WTC11 (cell line): ENCODE measurements at regions not wholly inside any gene's neighbourhood (a gene's known extent, or its start where the extent isn't known, plus 50 kb on each side); places are given as distances from the start of the nearest gene placed in this dataset.

Experiments used
- ATAC-seq: fragments of 200-7000 bp; cut with Tn5 transposase; 2 replicates; pipeline ENCODE4 v1.10.0; 2021; ENCODE audit warnings: mild to moderate bottlenecking, moderate library complexity
- CTCF ChIA-PET: fragments of 300-600 bp; sonication (Branson Sonifier 250); formaldehyde crosslinking; loops from one replicate; lab custom pipeline; 2021; ENCODE audit warnings: antibody characterized with exemption; lab: Charles Lee
- POLR2A ChIA-PET: fragments of 350-600 bp; sonication (Branson Sonifier 250); formaldehyde crosslinking; loops from one replicate; lab custom pipeline; 2021; ENCODE audit warnings: antibody characterized with exemption; lab: Charles Lee
- DNase-seq: peaks from one replicate; pipeline ENCODE4 v3.0.0; 2021; ENCODE audit warnings: low spot score
- H3K27ac Mint-ChIP-seq: 2 replicates; pipeline ENCODE4 v1.8.0; 2021; ENCODE audit warnings: mixed read lengths
- H3K27me3 Mint-ChIP-seq: 2 replicates; pipeline ENCODE4 v1.8.0; 2021; ENCODE audit warnings: low read depth, mild to moderate bottlenecking, moderate library complexity, mixed read lengths
- H3K36me3 Mint-ChIP-seq: 2 replicates; pipeline ENCODE4 v1.8.0; 2021; ENCODE audit warnings: mixed read lengths
- H3K4me1 Mint-ChIP-seq: 2 replicates; pipeline ENCODE4 v1.8.0; 2022; ENCODE audit warnings: mixed read lengths
- H3K4me3 Mint-ChIP-seq: 2 replicates; pipeline ENCODE4 v1.8.0; 2021; ENCODE audit warnings: mild to moderate bottlenecking, moderate library complexity, mixed read lengths
- H3K9me3 Mint-ChIP-seq: 2 replicates; pipeline ENCODE4 v1.8.0; 2021; ENCODE audit warnings: mixed read lengths
- ATF6 ChIP-seq: sonication (generic); formaldehyde crosslinking; IDR thresholded peaks from 2 replicates; pipeline ENCODE4 v1.8.1; 2023; ENCODE audit warnings: mild to moderate bottlenecking, missing genetic modification reagents
- FOXJ3 ChIP-seq: sonication (generic); formaldehyde crosslinking; IDR thresholded peaks from 2 replicates; pipeline ENCODE4 v1.9.0; 2021; ENCODE audit warnings: missing genetic modification reagents, mild to moderate bottlenecking, borderline replicate concordance
- FOXP1 ChIP-seq: sonication (generic); formaldehyde crosslinking; IDR thresholded peaks from 2 replicates; pipeline ENCODE4 v1.8.0; 2022; ENCODE audit warnings: missing genetic modification reagents, mild to moderate bottlenecking, moderate library complexity, borderline replicate concordance
- HMGA2 ChIP-seq: fragments of 250-450 bp; sonication (Bioruptor Pico); IDR thresholded peaks from 2 replicates; pipeline ENCODE4 v1.4.0; 2021; ENCODE audit warnings: mild to moderate bottlenecking, moderate library complexity
- JAZF1 ChIP-seq: fragments of 250-450 bp; sonication (Bioruptor Pico); IDR thresholded peaks from 2 replicates; pipeline ENCODE4 v1.9.0; 2021; ENCODE audit warnings: moderate library complexity, mild to moderate bottlenecking, inconsistent platforms
- MXD4 ChIP-seq: fragments of 250-450 bp; sonication (Bioruptor Pico); IDR thresholded peaks from 2 replicates; pipeline ENCODE4 v1.8.0; 2021; ENCODE audit warnings: mild to moderate bottlenecking, moderate library complexity, borderline replicate concordance
- MYBL2 ChIP-seq: sonication (generic); formaldehyde crosslinking; IDR thresholded peaks from 2 replicates; pipeline ENCODE4 v1.8.1; 2023; ENCODE audit warnings: mild to moderate bottlenecking, moderate library complexity, missing genetic modification reagents
- NR1H2 ChIP-seq: sonication (generic); formaldehyde crosslinking; IDR thresholded peaks from 2 replicates; pipeline ENCODE4 v1.9.0; 2021; ENCODE audit warnings: mild to moderate bottlenecking, moderate library complexity, missing genetic modification reagents
- OVOL2 ChIP-seq: fragments of 250-450 bp; sonication (Bioruptor Pico); IDR thresholded peaks from 2 replicates; pipeline ENCODE4 v1.9.0; 2021; ENCODE audit warnings: mild to moderate bottlenecking, borderline replicate concordance
- PRDM15 ChIP-seq: sonication (generic); formaldehyde crosslinking; IDR thresholded peaks from 2 replicates; pipeline ENCODE4 v1.8.0; 2022; ENCODE audit warnings: missing genetic modification reagents
- SMAD4 ChIP-seq: sonication (generic); formaldehyde crosslinking; IDR thresholded peaks from 2 replicates; pipeline ENCODE4 v1.8.0; 2022; ENCODE audit warnings: mild to moderate bottlenecking, missing genetic modification reagents
- SOX15 ChIP-seq: fragments of 250-450 bp; sonication (Bioruptor Pico); IDR thresholded peaks from 2 replicates; pipeline ENCODE4 v1.9.0; 2021; ENCODE audit warnings: mild to moderate bottlenecking
- TP53 ChIP-seq: sonication (generic); formaldehyde crosslinking; IDR thresholded peaks from 2 replicates; pipeline ENCODE4 v1.8.1; 2023; ENCODE audit warnings: mild to moderate bottlenecking, missing genetic modification reagents
- ZNF396 ChIP-seq: fragments of 250-450 bp; sonication (Bioruptor Pico); IDR thresholded peaks from 2 replicates; pipeline ENCODE4 v1.8.0; 2021; ENCODE audit warnings: mild to moderate bottlenecking, moderate library complexity, borderline replicate concordance
- ZNF423 ChIP-seq: fragments of 250-450 bp; sonication (Bioruptor Pico); IDR thresholded peaks from 2 replicates; pipeline ENCODE4 v2.1.2; 2022; ENCODE audit warnings: mild to moderate bottlenecking, moderate library complexity
- ZNF671 ChIP-seq: fragments of 250-450 bp; sonication (Bioruptor Pico); IDR thresholded peaks from 2 replicates; pipeline ENCODE4 v1.8.0; 2021; ENCODE audit warnings: mild to moderate bottlenecking
- TF ChIP-seq, protein P1 (sequence below): sonication (generic); formaldehyde crosslinking; IDR thresholded peaks from 2 replicates; pipeline ENCODE4 v1.8.0; 2022; ENCODE audit warnings: mild to moderate bottlenecking, missing genetic modification reagents
- TF ChIP-seq, protein P2 (sequence below): sonication (generic); formaldehyde crosslinking; IDR thresholded peaks from 2 replicates; pipeline ENCODE4 v1.8.1; 2023; ENCODE audit warnings: mild to moderate bottlenecking, missing genetic modification reagents
- TF ChIP-seq, protein P3 (sequence below): sonication (generic); formaldehyde crosslinking; conservative IDR thresholded peaks from 2 replicates; pipeline ENCODE4 v1.8.1; 2023; ENCODE audit warnings: mild to moderate bottlenecking, low read depth, missing genetic modification reagents, moderate library complexity
- TF ChIP-seq, protein P4 (sequence below): sonication (generic); formaldehyde crosslinking; IDR thresholded peaks from 2 replicates; pipeline ENCODE4 v1.8.0; 2023; ENCODE audit warnings: missing genetic modification reagents, mild to moderate bottlenecking, borderline replicate concordance

- DNase-seq = no peak
- Mint-ChIP-seq H3K9me3 (no peaks in the 10 kb centered on the region), H3K27me3 (no peaks in the 10 kb centered on the region), H3K4me1 (no peaks in the 10 kb centered on the region), H3K4me3 (no peak overlapping the region), H3K27ac (no peak overlapping the region), H3K36me3 (no peaks in the 10 kb centered on the region)
- TF ChIP-seq TP53 (CRISPR knock-in tag) = no peak
- ChIA-PET POLR2A (no interaction called here), CTCF (no interaction called here)
- ATAC-seq = no peak
These were observed 918.8 kb downstream of the SLITRK1 start for GRCh38 chr13:82963226-82964099.

DNA sequence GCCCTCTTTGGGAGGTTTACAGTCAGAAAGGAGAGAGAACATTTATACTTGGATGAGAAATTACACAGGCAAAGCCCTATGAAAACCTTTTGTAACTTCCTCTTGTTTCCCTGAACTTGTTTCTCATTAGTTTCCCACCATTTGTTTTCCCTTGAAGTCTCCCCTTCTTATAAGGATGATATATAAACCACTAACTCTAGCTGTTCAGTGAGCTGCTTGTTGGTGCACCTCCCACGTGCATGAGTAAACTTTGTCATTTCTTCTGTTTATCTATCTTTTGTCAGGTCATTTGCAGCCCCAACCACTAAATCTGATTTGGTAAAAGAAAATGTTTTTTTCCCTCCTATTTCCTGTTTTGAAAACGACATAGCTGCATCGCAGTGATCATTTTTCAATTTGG lies 919.9 kb downstream of the SLITRK1 start:
- no peak overlapping the region for H3K27ac Mint-ChIP-seq
- H3K27me3 Mint-ChIP-seq = no peaks in the 10 kb centered on the region
- no peak for ATAC-seq
- no peak overlapping the region for H3K4me3 Mint-ChIP-seq
- no peak for DNase-seq
- no peak for TF ChIP-seq JAZF1 (CRISPR knock-in tag)
- TF ChIP-seq, protein P1, sequence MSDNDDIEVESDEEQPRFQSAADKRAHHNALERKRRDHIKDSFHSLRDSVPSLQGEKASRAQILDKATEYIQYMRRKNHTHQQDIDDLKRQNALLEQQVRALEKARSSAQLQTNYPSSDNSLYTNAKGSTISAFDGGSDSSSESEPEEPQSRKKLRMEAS = no peak
- TF ChIP-seq PRDM15 (CRISPR knock-in tag) = no peak
- TF ChIP-seq SOX15 = no peak
- no peak for TF ChIP-seq FOXP1 (CRISPR knock-in tag)
- no peak for TF ChIP-seq ZNF396 (CRISPR knock-in tag)
- no peak for TF ChIP-seq HMGA2 (CRISPR knock-in tag)
- TF ChIP-seq, protein P2, sequence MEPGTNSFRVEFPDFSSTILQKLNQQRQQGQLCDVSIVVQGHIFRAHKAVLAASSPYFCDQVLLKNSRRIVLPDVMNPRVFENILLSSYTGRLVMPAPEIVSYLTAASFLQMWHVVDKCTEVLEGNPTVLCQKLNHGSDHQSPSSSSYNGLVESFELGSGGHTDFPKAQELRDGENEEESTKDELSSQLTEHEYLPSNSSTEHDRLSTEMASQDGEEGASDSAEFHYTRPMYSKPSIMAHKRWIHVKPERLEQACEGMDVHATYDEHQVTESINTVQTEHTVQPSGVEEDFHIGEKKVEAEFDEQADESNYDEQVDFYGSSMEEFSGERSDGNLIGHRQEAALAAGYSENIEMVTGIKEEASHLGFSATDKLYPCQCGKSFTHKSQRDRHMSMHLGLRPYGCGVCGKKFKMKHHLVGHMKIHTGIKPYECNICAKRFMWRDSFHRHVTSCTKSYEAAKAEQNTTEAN (CRISPR knock-in tag) = no peak
- TF ChIP-seq ZNF423 = no peak
- no peak for TF ChIP-seq ATF6 (CRISPR knock-in tag)
- TF ChIP-seq, protein P3, sequence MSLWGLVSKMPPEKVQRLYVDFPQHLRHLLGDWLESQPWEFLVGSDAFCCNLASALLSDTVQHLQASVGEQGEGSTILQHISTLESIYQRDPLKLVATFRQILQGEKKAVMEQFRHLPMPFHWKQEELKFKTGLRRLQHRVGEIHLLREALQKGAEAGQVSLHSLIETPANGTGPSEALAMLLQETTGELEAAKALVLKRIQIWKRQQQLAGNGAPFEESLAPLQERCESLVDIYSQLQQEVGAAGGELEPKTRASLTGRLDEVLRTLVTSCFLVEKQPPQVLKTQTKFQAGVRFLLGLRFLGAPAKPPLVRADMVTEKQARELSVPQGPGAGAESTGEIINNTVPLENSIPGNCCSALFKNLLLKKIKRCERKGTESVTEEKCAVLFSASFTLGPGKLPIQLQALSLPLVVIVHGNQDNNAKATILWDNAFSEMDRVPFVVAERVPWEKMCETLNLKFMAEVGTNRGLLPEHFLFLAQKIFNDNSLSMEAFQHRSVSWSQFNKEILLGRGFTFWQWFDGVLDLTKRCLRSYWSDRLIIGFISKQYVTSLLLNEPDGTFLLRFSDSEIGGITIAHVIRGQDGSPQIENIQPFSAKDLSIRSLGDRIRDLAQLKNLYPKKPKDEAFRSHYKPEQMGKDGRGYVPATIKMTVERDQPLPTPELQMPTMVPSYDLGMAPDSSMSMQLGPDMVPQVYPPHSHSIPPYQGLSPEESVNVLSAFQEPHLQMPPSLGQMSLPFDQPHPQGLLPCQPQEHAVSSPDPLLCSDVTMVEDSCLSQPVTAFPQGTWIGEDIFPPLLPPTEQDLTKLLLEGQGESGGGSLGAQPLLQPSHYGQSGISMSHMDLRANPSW (CRISPR knock-in tag) = no peak
- no peak for TF ChIP-seq FOXJ3 (CRISPR knock-in tag)
- no peak for TF ChIP-seq NR1H2
- TF ChIP-seq OVOL2 (CRISPR knock-in tag) = no peak
- TF ChIP-seq MYBL2 = no peak
- TF ChIP-seq ZNF671 (CRISPR knock-in tag) = no peak
- TF ChIP-seq MXD4 (CRISPR knock-in tag) = no peak
- TF ChIP-seq, protein P4, sequence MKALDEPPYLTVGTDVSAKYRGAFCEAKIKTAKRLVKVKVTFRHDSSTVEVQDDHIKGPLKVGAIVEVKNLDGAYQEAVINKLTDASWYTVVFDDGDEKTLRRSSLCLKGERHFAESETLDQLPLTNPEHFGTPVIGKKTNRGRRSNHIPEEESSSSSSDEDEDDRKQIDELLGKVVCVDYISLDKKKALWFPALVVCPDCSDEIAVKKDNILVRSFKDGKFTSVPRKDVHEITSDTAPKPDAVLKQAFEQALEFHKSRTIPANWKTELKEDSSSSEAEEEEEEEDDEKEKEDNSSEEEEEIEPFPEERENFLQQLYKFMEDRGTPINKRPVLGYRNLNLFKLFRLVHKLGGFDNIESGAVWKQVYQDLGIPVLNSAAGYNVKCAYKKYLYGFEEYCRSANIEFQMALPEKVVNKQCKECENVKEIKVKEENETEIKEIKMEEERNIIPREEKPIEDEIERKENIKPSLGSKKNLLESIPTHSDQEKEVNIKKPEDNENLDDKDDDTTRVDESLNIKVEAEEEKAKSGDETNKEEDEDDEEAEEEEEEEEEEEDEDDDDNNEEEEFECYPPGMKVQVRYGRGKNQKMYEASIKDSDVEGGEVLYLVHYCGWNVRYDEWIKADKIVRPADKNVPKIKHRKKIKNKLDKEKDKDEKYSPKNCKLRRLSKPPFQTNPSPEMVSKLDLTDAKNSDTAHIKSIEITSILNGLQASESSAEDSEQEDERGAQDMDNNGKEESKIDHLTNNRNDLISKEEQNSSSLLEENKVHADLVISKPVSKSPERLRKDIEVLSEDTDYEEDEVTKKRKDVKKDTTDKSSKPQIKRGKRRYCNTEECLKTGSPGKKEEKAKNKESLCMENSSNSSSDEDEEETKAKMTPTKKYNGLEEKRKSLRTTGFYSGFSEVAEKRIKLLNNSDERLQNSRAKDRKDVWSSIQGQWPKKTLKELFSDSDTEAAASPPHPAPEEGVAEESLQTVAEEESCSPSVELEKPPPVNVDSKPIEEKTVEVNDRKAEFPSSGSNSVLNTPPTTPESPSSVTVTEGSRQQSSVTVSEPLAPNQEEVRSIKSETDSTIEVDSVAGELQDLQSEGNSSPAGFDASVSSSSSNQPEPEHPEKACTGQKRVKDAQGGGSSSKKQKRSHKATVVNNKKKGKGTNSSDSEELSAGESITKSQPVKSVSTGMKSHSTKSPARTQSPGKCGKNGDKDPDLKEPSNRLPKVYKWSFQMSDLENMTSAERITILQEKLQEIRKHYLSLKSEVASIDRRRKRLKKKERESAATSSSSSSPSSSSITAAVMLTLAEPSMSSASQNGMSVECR (CRISPR knock-in tag) = no peak
- TF ChIP-seq SMAD4 (CRISPR knock-in tag) = no peak
- TF ChIP-seq, all 79 proteins: peak for 0
- H3K4me1 Mint-ChIP-seq = no peaks in the 10 kb centered on the region
- H3K9me3 Mint-ChIP-seq = no peaks in the 10 kb centered on the region
- H3K36me3 Mint-ChIP-seq = no peaks in the 10 kb centered on the region
- ChIA-PET POLR2A (no interaction called here), CTCF (no interaction called here)
